Suprapubic skin (tissue), 4 donors: ENCODE measurements at regions not wholly inside any gene's neighbourhood (a gene's known extent, or its start where the extent isn't known, plus 50 kb on each side); places are given as distances from the start of the nearest gene placed in this dataset.

Source experiments
- DNase-seq, 2 donors: peaks; one replicate each; pipeline ENCODE4 v3.0.0-alpha.2; 2019; ENCODE audit warnings: low spot score in 2 of 2
- H3K27ac ChIP-seq: fragments of 200-600 bp; sonication (generic); one replicate; pipeline ENCODE4 v1.5.1; 2019
- H3K27me3 ChIP-seq: fragments of 200-600 bp; sonication (generic); one replicate; pipeline ENCODE4 v1.5.1; 2019
- H3K36me3 ChIP-seq: fragments of 200-600 bp; sonication (generic); one replicate; pipeline ENCODE4 v1.5.1; 2019
- H3K4me1 ChIP-seq: fragments of 200-600 bp; sonication (generic); one replicate; pipeline ENCODE4 v1.5.1; 2019
- H3K4me3 ChIP-seq: fragments of 200-600 bp; sonication (generic); one replicate; pipeline ENCODE4 v1.5.1; 2019; ENCODE audit warnings: mild to moderate bottlenecking
- H3K9me3 ChIP-seq: fragments of 200-600 bp; sonication (generic); one replicate; pipeline ENCODE4 v1.5.1; 2019
- EP300 ChIP-seq: sonication (generic); formaldehyde crosslinking; IDR thresholded peaks from one replicate; pipeline ENCODE4 v1.6.1; 2017; ENCODE audit warnings: antibody characterized with exemption
- POLR2A ChIP-seq, 2 donors: fragments of 450-650 bp; IDR thresholded peaks; one replicate each; pipeline ENCODE4 v1.6.1; 2017; ENCODE audit warnings: antibody characterized with exemption in 2 of 2, mild to moderate bottlenecking in 2 of 2, moderate library complexity in 2 of 2
- POLR2AphosphoS5 ChIP-seq, 3 donors: sonication (generic); formaldehyde crosslinking; IDR thresholded peaks; one replicate each; pipeline ENCODE4 v1.6.1; 2017; ENCODE audit warnings: antibody characterized with exemption in 3 of 3
- WGBS: methylation state at CpG from one replicate; pipeline ENCODE4 v1.1.5; 2018; 5-methylcytosine and 5-hydroxymethylcytosine counted together
- TF ChIP-seq, protein P1 (sequence below), 2 donors: fragments of 200-600 bp in 1 of 2; fragments of 450-650 bp in 1 of 2; sonication (generic) in 1 of 2; IDR thresholded peaks; one replicate each; pipeline ENCODE4 v1.5.1; 2016 to 2019; ENCODE audit warnings: antibody characterized with exemption in 2 of 2, mild to moderate bottlenecking in 1 of 2, moderate library complexity in 1 of 2

DNA sequence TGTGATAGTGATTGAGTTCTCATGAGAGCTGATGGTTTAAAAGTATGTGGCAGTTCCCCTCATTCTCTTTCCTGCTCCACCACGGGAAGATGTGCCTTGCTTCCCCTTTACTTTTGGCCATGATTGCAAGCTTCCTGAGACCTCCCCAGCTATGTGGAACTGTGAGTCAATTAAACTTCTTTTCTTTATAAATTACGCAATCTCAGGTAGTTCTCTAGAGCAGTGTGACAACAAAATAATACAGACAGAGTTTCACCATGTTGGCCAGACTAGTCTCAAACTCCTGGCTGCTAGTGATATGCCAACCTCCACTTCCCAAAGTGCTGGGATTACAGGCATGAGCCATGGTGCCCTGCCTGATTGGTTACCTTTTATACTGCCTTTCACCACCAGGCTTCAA is 755.2 kb downstream of the METTL15 start:
- no peak for DNase-seq
- Histone ChIP-seq H3K4me3 (no peak overlapping the region), H3K9me3 (peaks cover 6% of the 10 kb centered on the region), H3K27ac (no peak overlapping the region), H3K36me3 (no peaks in the 10 kb centered on the region), H3K27me3 (no peaks in the 10 kb centered on the region), H3K4me1 (no peaks in the 10 kb centered on the region)
- TF ChIP-seq POLR2AphosphoS5 (IDR thresholded peaks at IDR 0.05): no peak
- TF ChIP-seq, protein P1, sequence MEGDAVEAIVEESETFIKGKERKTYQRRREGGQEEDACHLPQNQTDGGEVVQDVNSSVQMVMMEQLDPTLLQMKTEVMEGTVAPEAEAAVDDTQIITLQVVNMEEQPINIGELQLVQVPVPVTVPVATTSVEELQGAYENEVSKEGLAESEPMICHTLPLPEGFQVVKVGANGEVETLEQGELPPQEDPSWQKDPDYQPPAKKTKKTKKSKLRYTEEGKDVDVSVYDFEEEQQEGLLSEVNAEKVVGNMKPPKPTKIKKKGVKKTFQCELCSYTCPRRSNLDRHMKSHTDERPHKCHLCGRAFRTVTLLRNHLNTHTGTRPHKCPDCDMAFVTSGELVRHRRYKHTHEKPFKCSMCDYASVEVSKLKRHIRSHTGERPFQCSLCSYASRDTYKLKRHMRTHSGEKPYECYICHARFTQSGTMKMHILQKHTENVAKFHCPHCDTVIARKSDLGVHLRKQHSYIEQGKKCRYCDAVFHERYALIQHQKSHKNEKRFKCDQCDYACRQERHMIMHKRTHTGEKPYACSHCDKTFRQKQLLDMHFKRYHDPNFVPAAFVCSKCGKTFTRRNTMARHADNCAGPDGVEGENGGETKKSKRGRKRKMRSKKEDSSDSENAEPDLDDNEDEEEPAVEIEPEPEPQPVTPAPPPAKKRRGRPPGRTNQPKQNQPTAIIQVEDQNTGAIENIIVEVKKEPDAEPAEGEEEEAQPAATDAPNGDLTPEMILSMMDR (IDR thresholded peaks at IDR 0.05): no peak
- TF ChIP-seq POLR2A (IDR thresholded peaks at IDR 0.05): no peak
- no peak for TF ChIP-seq EP300
- 83% methylated on average over 2 of the region's 2 CpGs for WGBS

DNA sequence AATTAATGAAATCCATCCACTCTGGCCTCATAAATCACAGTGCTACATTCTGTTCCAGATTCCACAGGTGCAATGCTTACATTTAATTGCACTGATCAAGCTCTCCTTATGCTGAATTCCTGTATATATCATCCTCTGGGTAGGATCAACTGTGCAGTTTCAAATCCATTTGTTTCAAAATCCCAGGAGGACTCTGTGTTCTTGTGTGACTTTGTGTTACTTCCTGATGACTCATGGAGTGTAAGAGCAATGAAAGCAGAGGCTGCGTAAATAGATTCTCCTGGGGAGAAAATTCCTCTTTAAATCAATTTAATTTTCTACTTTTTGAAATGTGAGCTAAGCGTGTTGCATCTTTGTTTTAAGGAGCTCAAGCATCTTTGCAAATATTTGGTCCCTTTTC is 752.7 kb downstream of the METTL15 start:
- Histone ChIP-seq H3K27me3 (no peaks in the 10 kb centered on the region), H3K27ac (no peak overlapping the region), H3K9me3 (peaks cover 14% of the 10 kb centered on the region), H3K36me3 (no peaks in the 10 kb centered on the region), H3K4me1 (no peaks in the 10 kb centered on the region), H3K4me3 (no peak overlapping the region)
- 46% methylated on average over 2 of the region's 2 CpGs for WGBS
- TF ChIP-seq POLR2A (IDR thresholded peaks at IDR 0.05) (no peak), EP300 (no peak), POLR2AphosphoS5 (IDR thresholded peaks at IDR 0.05) (no peak)
- TF ChIP-seq, protein P1 (IDR thresholded peaks at IDR 0.05): no peak
- DNase-seq: no peak

DNA sequence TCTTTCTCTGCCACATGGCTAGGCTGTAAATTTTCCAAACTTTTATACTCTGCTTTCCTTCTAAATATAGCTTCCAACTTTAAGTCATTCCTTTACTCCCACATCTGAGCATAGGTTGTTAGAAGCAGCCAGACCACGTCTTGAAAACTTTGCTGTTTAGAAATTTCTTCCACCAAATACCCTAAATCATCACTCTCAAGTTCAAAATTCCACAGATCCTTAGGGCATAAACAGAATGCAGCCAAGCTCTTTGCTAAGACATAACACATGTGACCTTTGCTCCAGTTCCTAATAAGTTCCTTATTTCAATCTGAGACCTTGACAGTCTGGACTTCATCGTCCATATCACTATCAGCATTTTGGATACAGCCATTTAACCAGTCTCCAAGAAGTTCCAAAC is 749.9 kb downstream of the METTL15 start:
- Histone ChIP-seq H3K27me3 (no peaks in the 10 kb centered on the region), H3K36me3 (no peaks in the 10 kb centered on the region), H3K4me1 (no peaks in the 10 kb centered on the region), H3K27ac (no peak overlapping the region), H3K4me3 (no peak overlapping the region), H3K9me3 (peaks cover 14% of the 10 kb centered on the region)
- no peak for DNase-seq
- TF ChIP-seq EP300: no peak
- TF ChIP-seq POLR2A (IDR thresholded peaks at IDR 0.05): no peak
- TF ChIP-seq, protein P1 (IDR thresholded peaks at IDR 0.05): no peak
- no peak for TF ChIP-seq POLR2AphosphoS5 (IDR thresholded peaks at IDR 0.05)
- WGBS: 39% methylated on average over 2 of the region's 2 CpGs

DNA sequence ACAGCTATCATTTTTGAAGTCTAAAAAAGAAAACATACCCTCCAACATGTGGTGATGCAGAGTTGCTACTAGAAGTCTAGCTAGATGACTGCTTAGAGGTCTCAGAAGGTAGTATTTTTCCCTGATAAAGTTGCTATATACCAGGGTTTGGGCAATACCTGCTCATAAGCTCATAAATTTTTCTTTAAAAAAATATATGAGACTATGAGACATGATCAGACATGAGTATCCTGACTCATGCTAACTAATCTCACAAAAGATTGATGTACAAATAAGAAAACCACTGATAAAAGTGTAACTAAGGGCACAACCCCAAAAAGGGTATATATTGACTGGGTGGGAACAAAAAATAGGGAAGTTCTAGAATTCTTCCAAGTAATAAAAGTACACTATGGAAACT is 740.9 kb downstream of the METTL15 start:
- Histone ChIP-seq H3K36me3 (no peaks in the 10 kb centered on the region), H3K27me3 (no peaks in the 10 kb centered on the region), H3K4me3 (no peak overlapping the region), H3K27ac (no peak overlapping the region), H3K9me3 (no peaks in the 10 kb centered on the region), H3K4me1 (no peaks in the 10 kb centered on the region)
- no peak for TF ChIP-seq EP300
- TF ChIP-seq, protein P1 (IDR thresholded peaks at IDR 0.05): no peak
- DNase-seq: no peak

DNA sequence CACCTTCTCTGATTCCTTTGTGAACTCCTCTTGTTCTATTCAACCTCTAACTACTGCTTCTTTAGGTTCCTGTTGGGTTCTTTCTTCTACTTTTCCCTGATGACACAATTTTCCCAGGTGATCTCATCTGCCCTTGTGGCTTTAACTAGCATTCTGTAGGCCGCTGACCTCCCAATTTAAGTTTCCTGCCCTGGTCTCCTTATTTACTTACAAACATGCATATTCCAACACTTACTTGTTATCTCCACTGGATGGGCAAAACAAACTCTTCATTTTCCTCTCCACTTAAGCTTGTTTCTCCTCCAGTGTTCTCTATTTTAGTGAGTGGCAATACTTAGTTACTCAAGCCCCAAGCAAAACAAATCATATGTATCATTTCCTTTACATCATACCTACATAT is 734.5 kb downstream of the METTL15 start:
- Histone ChIP-seq H3K27me3 (no peaks in the 10 kb centered on the region), H3K4me1 (no peaks in the 10 kb centered on the region), H3K4me3 (no peak overlapping the region), H3K9me3 (no peaks in the 10 kb centered on the region), H3K36me3 (no peaks in the 10 kb centered on the region), H3K27ac (no peak overlapping the region)
- no peak for DNase-seq
- TF ChIP-seq EP300 (no peak), POLR2A (IDR thresholded peaks at IDR 0.05) (no peak), POLR2AphosphoS5 (IDR thresholded peaks at IDR 0.05) (no peak)
- TF ChIP-seq, protein P1 (IDR thresholded peaks at IDR 0.05): no peak
- WGBS: 75% methylated on average over 1 of the region's 1 CpG
